Esophagus squamous epithelium (tissue), 5 donors: ENCODE measurements at regions not wholly inside any gene's neighbourhood (a gene's known extent, or its start where the extent isn't known, plus 50 kb on each side); places are given as distances from the start of the nearest gene placed in this dataset.

ENCODE experiments used
- DNase-seq: peaks from one replicate; lab custom pipeline; 2025; lab: John Stamatoyannopoulos, UW
- H3K27ac ChIP-seq, 4 donors: fragments of 200-600 bp; sonication (generic); one replicate each; pipeline ENCODE4 v1.5.1; 2016 to 2019; ENCODE audit warnings: mild to moderate bottlenecking in 1 of 4
- H3K27me3 ChIP-seq, 4 donors: fragments of 200-600 bp; sonication (generic); 1 replicate in 3 of 4; 2 replicates in 1 of 4; pipeline versions ENCODE4 v1.5.1 to v1.6.0; 2017 to 2021; ENCODE audit warnings: antibody characterized with exemption in 1 of 4
- H3K36me3 ChIP-seq, 3 donors: fragments of 200-600 bp; sonication (generic); one replicate each; pipeline ENCODE4 v1.5.1; 2016 to 2019
- H3K4me1 ChIP-seq, 3 donors: fragments of 200-600 bp; sonication (generic); one replicate each; pipeline ENCODE4 v1.5.1; 2017 to 2019
- H3K4me3 ChIP-seq, 4 donors: fragments of 200-600 bp; sonication (generic); 1 replicate in 3 of 4; 2 replicates in 1 of 4; pipeline ENCODE4 v1.5.1; 2016 to 2019; ENCODE audit warnings: mild to moderate bottlenecking in 2 of 4, moderate library complexity in 1 of 4
- H3K9me3 ChIP-seq, 3 donors: fragments of 200-600 bp; sonication (generic); one replicate each; pipeline ENCODE4 v1.5.1; 2016 to 2019
- POLR2A ChIP-seq, 4 donors: fragments of 450-650 bp; IDR thresholded peaks; one replicate each; pipeline ENCODE4 v1.6.1; 2017; ENCODE audit warnings: antibody characterized with exemption in 4 of 4, mild to moderate bottlenecking in 4 of 4, moderate library complexity in 3 of 4
- WGBS, 2 donors: methylation state at CpG; one replicate each; pipeline ENCODE4 v1.1.5; 2018; 5-methylcytosine and 5-hydroxymethylcytosine counted together
- intact Hi-C: fragments of 100-400 bp; cut with DNase I; formaldehyde crosslinking; loops from one replicate; pipeline ENCODE4 v1.15.0; 2022
- TF ChIP-seq, protein P1 (sequence below), 6 experiments: fragments of 450-650 bp in 4 of 6; fragments of 200-600 bp in 2 of 6; sonication (generic) in 2 of 6; IDR thresholded peaks; one replicate each; pipeline ENCODE4 v1.5.1; 2016 to 2019; ENCODE audit warnings: antibody characterized with exemption in 6 of 6, mild to moderate bottlenecking in 4 of 6, moderate library complexity in 4 of 6
- donor health status: DM: yes; HTN: yes; CAD: no.

DNA sequence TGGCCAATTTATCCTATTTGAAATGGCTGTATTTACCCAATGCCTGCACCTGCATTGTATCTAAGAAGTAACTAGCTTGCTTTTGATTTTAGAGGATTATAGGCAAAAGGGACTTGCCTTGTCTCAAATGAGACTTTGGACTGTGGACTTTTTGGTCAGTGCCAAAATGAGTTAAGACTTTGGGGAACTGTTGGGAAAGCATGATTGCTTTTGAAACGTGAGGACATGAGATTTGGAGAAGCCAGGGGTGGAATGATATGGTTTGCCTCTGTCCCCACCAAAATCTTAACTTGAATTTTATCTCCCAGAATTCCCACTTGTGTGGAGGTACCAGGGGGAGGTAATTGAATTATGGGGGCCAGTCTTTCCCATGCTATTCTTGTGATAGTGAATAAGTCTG, 1505.4 kb downstream of the SI start:
- intact Hi-C loops = no loop called here
- Histone ChIP-seq H3K4me3 (no peak overlapping the region), H3K9me3 (no peaks in the 10 kb centered on the region), H3K36me3 (no peaks in the 10 kb centered on the region), H3K27me3 (no peaks in the 10 kb centered on the region), H3K27ac (no peak overlapping the region), H3K4me1 (no peaks in the 10 kb centered on the region)
- TF ChIP-seq, protein P1, sequence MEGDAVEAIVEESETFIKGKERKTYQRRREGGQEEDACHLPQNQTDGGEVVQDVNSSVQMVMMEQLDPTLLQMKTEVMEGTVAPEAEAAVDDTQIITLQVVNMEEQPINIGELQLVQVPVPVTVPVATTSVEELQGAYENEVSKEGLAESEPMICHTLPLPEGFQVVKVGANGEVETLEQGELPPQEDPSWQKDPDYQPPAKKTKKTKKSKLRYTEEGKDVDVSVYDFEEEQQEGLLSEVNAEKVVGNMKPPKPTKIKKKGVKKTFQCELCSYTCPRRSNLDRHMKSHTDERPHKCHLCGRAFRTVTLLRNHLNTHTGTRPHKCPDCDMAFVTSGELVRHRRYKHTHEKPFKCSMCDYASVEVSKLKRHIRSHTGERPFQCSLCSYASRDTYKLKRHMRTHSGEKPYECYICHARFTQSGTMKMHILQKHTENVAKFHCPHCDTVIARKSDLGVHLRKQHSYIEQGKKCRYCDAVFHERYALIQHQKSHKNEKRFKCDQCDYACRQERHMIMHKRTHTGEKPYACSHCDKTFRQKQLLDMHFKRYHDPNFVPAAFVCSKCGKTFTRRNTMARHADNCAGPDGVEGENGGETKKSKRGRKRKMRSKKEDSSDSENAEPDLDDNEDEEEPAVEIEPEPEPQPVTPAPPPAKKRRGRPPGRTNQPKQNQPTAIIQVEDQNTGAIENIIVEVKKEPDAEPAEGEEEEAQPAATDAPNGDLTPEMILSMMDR (IDR thresholded peaks at IDR 0.05) = no peak
- no peak for TF ChIP-seq POLR2A (IDR thresholded peaks at IDR 0.05)
- 8 to 38% methylated on average over 1 of the region's 1 CpG for WGBS, 2 donors
- no peak for DNase-seq

DNA sequence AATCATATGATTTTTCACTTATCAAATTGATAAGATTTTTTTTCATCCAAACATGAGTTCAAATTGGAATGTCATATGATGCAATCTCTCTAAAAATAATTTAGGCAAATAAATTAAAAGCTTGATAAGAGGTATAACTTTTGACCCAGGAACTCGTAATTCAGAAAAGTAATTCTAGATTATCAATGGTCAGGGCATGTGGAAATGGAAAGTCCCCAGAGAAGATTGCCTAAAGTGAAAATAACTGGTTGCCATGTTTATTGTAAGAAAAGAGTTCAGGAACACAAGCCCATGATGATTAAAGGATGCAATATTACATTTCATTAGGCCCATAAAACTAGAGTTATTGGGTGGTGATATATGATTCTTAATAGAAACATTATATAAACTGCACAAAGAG, 1514.8 kb downstream of the SI start:
- H3K4me1 ChIP-seq = no peaks in the 10 kb centered on the region
- H3K9me3 ChIP-seq = no peaks in the 10 kb centered on the region
- H3K27me3 ChIP-seq = no peaks in the 10 kb centered on the region
- H3K36me3 ChIP-seq = no peaks in the 10 kb centered on the region
- no peak overlapping the region for H3K27ac ChIP-seq
- TF ChIP-seq, protein P1 (IDR thresholded peaks at IDR 0.05) = no peak
- TF ChIP-seq POLR2A (IDR thresholded peaks at IDR 0.05) = no peak
- no peak for DNase-seq
- H3K4me3 ChIP-seq = no peak overlapping the region
- intact Hi-C loops = no loop called here
- WGBS, 2 donors = 48 to 58% methylated on average over 1 of the region's 1 CpG

DNA sequence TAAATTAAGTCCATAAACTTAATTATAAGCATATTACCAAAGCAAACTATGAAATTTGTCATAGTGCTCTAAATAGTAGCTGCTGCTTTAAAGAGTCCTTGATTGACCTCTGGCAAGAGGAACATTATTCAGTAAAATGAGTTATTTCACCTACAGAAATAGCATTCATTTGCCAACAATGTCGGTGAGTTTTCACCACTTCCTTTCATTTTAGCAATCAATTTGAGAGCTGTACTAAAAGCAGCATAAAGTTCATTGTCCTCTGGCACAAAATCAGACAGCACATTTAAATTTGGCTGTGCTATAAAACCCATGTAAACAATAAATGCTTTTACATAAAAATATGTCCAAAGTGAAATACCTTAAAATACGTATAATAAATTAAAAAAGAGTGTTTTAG, 1515.7 kb downstream of the SI start:
- intact Hi-C loops = no loop called here
- Histone ChIP-seq H3K27ac (no peak overlapping the region), H3K4me1 (no peaks in the 10 kb centered on the region), H3K4me3 (no peak overlapping the region), H3K36me3 (no peaks in the 10 kb centered on the region), H3K9me3 (no peaks in the 10 kb centered on the region), H3K27me3 (no peaks in the 10 kb centered on the region)
- TF ChIP-seq, protein P1 (IDR thresholded peaks at IDR 0.05) = no peak
- WGBS, 2 donors = 35 to 36% methylated on average over 2 of the region's 2 CpGs
- no peak for DNase-seq

DNA sequence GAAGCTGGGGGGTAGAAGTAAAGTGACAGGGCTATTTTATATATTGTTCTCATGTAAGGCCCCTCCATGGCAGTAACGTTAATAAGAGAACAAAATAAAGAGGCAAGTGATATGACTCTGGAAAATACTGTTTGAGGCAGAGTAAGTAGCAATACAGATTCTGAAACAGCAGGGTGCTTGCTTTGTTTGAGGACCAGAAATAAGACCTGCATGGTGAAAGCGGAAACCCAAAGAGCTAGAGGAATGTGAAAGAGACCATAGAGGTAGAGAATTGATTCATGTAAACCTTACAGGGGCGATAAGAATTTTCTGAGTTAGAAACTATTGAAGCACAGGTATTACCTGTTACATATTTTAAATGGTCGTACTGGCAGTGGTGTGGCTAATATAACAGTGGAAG, 1517.1 kb downstream of the SI start:
- Histone ChIP-seq H3K9me3 (no peaks in the 10 kb centered on the region), H3K27ac (no peak overlapping the region), H3K4me1 (no peaks in the 10 kb centered on the region), H3K27me3 (no peaks in the 10 kb centered on the region), H3K36me3 (no peaks in the 10 kb centered on the region), H3K4me3 (no peak overlapping the region)
- no peak for DNase-seq
- 63 to 69% methylated on average over 4 of the region's 4 CpGs for WGBS, 2 donors
- TF ChIP-seq POLR2A (IDR thresholded peaks at IDR 0.05) = no peak
- TF ChIP-seq, protein P1 (IDR thresholded peaks at IDR 0.05) = no peak
- intact Hi-C loops = no loop called here

DNA sequence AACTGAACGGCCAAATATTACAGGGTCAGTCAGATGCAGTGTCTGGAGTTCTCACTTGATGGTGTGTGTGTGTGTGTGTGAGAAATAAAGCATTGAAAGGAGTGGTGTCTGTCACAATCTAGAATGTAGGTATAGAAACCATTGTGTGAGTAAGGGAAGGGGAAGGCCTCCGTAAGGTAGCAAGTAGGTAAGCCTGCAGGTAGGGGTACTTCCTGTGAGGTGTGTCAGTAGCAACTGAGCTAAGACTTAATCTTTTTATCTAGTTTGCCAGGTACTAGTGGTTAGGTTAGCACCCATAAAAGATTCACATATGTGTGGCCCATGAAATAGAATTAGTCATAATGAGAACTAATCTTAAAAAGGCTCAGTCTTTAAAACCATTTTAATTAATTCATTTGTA, 1517.8 kb downstream of the SI start:
- Histone ChIP-seq H3K27ac (no peak overlapping the region), H3K27me3 (no peaks in the 10 kb centered on the region), H3K36me3 (no peaks in the 10 kb centered on the region), H3K9me3 (no peaks in the 10 kb centered on the region), H3K4me1 (no peaks in the 10 kb centered on the region), H3K4me3 (no peak overlapping the region)
- 53 to 64% methylated on average over 2 of the region's 2 CpGs for WGBS, 2 donors
- intact Hi-C loops = no loop called here
- no peak for TF ChIP-seq POLR2A (IDR thresholded peaks at IDR 0.05)
- TF ChIP-seq, protein P1 (IDR thresholded peaks at IDR 0.05) = no peak
- DNase-seq = no peak
